Skeletal muscle cell (primary cell): ENCODE measurements at regions not wholly inside any gene's neighbourhood (a gene's known extent, or its start where the extent isn't known, plus 50 kb on each side); places are given as distances from the start of the nearest gene placed in this dataset.
"Not testable (repeated sequence)": the region's sequence is repeated elsewhere in the genome, so short reads cannot be mapped to it uniquely, and the experiment has no call there.

Experiments
- DNase-seq: peaks from one replicate; pipeline ENCODE4 v3.0.0-alpha.2; 2010; ENCODE audit warnings: low read depth
- H3K4me3 ChIP-seq: 2 replicates; pipeline ENCODE4 v1.5.1; 2011; ENCODE audit warnings: low read depth, mild to moderate bottlenecking, control low read depth, low read length, moderate library complexity

GRCh38 chr2:111500536-111501062 lies 379.9 kb downstream of the BCL2L11 start:
- DNase-seq, H3K4me3 ChIP-seq: not testable (repeated sequence)

DNA sequence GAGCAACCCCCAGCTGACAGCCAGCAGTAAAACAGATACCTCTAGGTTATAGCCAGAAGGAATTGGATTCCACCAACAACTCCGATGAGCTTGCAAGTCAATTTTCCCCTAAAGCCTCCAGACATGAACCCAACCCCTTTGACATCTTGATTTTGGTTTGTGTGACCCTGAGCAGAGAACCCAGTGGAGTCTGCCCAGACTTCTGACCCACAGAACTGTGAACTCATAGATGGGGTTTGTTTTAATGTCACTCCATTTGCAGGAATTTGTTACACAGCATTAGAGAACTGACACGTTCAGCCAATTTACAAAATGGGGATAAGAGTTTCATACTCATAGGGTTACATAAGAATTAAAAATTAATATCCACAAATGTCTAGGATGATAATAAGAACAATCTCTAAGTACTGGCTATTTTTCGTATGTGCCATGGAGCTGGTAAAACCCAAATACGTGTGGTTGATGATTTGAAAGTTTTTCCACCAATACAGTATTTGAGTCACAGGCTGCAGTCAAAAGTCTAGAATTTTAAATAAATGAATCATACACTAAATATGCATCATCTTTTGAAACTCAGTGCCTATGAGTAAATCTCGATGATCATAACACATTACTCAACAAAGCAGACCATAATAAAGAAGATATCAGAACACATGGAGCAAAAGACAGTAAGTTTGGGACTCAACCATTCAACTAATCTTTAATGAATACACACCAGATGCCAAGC lies 380.0 kb downstream of the ANAPC1 start:
- H3K4me3 ChIP-seq, DNase-seq: not testable (repeated sequence)

GRCh38 chr2:111504571-111504942 lies 379.4 kb downstream of the ANAPC1 start:
- not testable (repeated sequence) for DNase-seq, H3K4me3 ChIP-seq

DNA sequence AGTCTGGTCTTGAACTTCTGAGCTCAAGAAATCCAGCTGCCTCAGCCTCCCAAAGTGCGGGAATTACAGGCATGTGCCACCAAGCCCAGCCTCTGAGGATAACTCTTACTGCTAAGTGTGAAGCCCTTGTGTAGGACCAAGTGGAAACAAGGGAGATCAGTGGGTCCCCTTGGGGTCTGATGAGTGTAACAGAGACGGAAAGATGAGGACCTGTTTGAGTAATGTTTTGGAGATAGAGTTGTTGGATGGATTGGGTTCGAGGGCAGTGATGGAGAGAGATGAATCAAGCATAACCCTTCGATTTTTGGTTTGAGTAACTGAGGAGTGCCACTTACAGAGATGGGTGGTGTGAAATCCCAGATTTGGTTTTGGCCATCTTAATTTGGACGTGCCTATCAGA lies 378.7 kb downstream of the ANAPC1 start:
- DNase-seq, H3K4me3 ChIP-seq: not testable (repeated sequence)

- H3K4me3 ChIP-seq, DNase-seq: not testable (repeated sequence)
Measured at GRCh38 chr2:111506936-111507335, 377.1 kb downstream of the ANAPC1 start.

DNA sequence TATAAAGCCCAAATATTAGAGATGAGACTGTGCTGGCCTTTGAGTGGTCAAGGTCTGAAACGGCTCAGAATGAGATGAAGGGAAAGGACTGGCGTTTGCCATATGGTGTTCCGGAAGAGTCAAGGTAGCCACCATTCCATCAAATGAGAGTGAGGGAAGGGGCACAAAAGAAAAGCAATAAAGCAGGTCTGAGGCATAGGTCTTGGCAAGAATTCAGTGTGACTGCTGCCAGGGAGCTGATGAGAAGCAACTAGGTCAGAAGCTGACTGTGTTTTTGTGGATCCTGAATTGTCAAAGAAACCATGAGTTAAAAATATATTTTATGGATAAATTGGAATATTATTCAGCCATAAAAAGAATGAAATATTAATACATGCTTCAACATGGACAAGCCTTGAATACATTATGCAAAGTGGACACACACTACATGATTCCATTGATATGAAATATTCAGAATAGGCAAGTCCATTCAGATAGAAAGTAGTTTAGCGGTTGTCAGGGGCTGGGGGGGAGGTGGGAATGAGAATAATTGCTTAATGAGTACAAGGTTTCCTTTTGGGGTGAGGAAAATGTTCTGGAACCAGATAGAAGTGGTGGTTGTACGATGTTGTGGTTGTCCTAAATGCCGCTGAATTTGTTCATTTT lies 374.6 kb downstream of the ANAPC1 start:
- DNase-seq, H3K4me3 ChIP-seq: not testable (repeated sequence)

GRCh38 chr2:111510384-111510783 lies 373.6 kb downstream of the ANAPC1 start:
- not testable (repeated sequence) for DNase-seq, H3K4me3 ChIP-seq

GRCh38 chr2:111511062-111511461 lies 372.9 kb downstream of the ANAPC1 start:
- H3K4me3 ChIP-seq, DNase-seq: not testable (repeated sequence)

DNA sequence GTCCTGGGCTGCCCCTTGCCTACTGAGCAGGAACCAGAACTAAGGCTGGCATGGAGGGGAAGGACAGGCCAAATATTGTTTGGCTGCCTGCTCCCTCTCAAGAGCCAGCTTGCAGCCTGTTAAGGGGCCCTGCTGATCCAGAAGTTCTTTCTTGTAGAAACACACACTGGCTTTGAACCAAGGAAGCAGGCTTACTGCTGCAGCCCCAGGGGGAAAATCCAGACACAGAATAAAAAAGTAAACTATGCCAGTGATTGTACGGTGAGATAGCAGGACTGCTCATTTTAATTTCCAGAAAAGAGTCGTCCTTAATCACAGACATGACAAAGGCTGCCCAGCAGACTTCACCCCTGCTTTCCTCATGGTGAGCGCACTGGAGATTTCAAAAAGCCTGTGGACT lies 371.6 kb downstream of the ANAPC1 start:
- H3K4me3 ChIP-seq, DNase-seq: not testable (repeated sequence)

GRCh38 chr2:111514138-111514537 lies 369.9 kb downstream of the ANAPC1 start:
- DNase-seq, H3K4me3 ChIP-seq: not testable (repeated sequence)

- DNase-seq, H3K4me3 ChIP-seq: not testable (repeated sequence)
Measured at GRCh38 chr2:111517050-111517720, 366.8 kb downstream of the ANAPC1 start.

DNA sequence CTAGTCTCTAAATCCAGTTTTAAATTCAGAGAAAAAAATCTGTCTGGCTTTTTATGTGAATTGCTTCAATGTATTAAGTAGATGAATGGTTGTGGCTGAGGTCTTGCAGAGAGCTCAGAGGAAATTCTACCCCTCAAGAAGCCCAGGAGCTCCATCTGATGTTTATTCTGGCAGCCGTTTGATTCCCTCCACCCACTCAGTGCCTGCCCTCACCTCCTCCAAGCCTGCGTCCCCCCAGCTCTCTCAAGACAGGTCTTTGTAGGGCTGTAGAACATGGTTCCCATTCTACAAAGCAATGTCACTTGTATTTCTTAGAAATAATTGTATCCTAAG lies 366.3 kb downstream of the ANAPC1 start:
- DNase-seq, H3K4me3 ChIP-seq: not testable (repeated sequence)

DNA sequence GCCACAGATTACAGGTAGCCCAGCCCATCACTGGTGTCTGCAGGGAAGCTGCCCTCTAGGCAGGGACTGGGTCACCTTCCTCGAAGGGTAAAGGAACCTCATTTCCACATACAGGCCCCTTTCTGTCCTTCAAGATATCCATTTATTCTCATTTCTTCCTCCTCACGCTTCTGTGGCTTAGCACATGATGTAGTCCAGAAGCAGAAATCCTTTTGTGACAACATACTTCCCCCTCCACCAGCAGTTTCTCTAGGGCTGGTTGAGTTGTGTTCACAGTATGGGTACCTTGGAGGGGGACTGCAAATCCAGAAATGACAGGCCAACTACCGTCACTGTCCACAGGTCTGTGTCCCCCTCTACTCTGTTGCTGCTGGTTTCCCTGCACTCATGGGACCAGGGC lies 364.9 kb downstream of the ANAPC1 start:
- no peak for DNase-seq
- no peak overlapping the region for H3K4me3 ChIP-seq

DNA sequence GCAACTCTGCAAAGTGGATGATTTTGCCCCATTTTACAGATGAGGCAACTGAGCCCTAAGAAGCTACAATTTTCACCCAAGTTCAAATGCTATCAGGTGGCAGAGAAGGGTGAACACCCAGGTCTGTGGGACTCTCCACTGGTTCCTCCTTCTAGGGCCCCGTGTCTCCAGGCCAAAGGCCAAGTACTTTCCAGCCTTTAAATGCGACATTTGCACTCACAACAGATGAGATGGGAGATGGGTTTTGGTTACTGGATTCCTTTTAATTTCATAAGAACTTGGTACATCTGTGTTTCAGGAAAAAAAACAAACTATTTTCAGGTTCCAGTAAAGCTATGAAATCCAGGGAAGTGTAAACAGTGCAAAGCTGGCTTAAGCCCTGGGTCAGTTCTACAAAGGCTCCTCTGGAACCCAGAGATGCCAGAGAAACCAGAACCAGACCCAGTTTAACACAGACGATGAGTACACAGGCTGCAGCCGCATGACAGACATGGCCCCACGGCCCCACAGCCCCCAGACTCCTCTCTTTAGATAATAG lies 361.7 kb downstream of the ANAPC1 start:
- peak; percentile 36 for DNase-seq
- no peak overlapping the region for H3K4me3 ChIP-seq

GRCh38 chr2:111523009-111523408 lies 361.0 kb downstream of the ANAPC1 start:
- no peak for DNase-seq
- no peak overlapping the region for H3K4me3 ChIP-seq

- not testable (repeated sequence) for H3K4me3 ChIP-seq, DNase-seq
Measured at GRCh38 chr2:111525026-111525425, 359.0 kb downstream of the ANAPC1 start.

- not testable (repeated sequence) for H3K4me3 ChIP-seq, DNase-seq
Measured at GRCh38 chr2:111526041-111526639, 357.9 kb downstream of the ANAPC1 start.

DNA sequence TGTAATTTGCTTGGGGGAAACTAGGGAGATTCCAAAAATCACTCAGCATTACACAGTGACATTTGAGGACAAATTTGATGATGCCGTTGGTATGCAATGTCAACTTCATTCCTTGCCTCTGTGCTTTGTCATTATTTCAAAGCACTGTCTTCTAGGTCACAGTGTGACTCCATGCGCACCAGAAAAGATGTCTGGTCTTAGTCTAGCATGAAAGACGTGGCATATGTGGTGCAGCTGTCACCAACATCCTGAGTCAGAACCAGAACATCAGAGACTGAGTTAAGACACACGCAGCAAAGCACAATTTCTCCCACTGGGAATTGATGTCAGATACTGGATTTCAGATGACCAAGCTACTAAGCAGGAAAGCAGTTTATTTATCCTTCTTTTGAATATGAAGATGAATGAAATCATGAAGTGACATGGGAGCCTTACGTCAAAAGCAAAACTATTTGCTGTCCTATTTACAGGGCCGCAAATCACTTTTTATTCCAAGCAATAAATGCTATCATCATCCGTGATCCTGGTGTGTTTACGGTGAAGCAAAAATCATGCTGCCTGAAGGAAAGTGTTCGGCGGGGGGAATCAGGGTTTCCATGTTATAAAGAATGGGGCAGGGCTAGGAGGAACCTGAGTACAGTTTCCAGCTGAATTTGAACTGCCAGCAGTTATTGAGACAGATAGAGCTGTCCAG lies 356.1 kb downstream of the ANAPC1 start:
- not testable (repeated sequence) for DNase-seq, H3K4me3 ChIP-seq

- not testable (repeated sequence) for DNase-seq, H3K4me3 ChIP-seq
Measured at GRCh38 chr2:111529022-111529421, 355.0 kb downstream of the ANAPC1 start.
